Right lobe of liver (tissue), 6 donors: ENCODE measurements at regions not wholly inside any gene's neighbourhood (a gene's known extent, or its start where the extent isn't known, plus 50 kb on each side); places are given as distances from the start of the nearest gene placed in this dataset.

Experiments used
- ATAC-seq, 4 donors: fragments of 200-7000 bp; cut with Tn5 transposase; one replicate each; pipeline ENCODE4 v1.9.1; 2020; ENCODE audit warnings: mild to moderate bottlenecking in 4 of 4, moderate library complexity in 4 of 4
- DNase-seq, 3 donors: peaks; one replicate each; pipeline ENCODE4 v3.0.0-alpha.2; 2020
- H3K27ac ChIP-seq, 3 donors: fragments of 200-600 bp; one replicate each; pipeline ENCODE4 v1.8.0; 2022
- H3K27me3 ChIP-seq, 2 donors: fragments of 200-600 bp; one replicate each; pipeline ENCODE4 v1.8.0; 2022
- H3K36me3 ChIP-seq, 4 donors: fragments of 200-600 bp; sonication (generic) in 1 of 4; one replicate each; pipeline versions ENCODE4 v1.5.1 to v1.8.0; 2017 to 2022; ENCODE audit warnings: control low read depth in 1 of 4
- H3K4me1 ChIP-seq, 4 donors: fragments of 200-600 bp; sonication (generic) in 1 of 4; one replicate each; pipeline versions ENCODE4 v1.5.1 to v1.8.0; 2017 to 2022; ENCODE audit warnings: control low read depth in 1 of 4
- H3K4me3 ChIP-seq, 3 donors: fragments of 200-600 bp; one replicate each; pipeline ENCODE4 v1.8.0; 2022
- H3K9me3 ChIP-seq, 4 donors: fragments of 200-600 bp; sonication (generic) in 1 of 4; one replicate each; pipeline versions ENCODE4 v1.5.1 to v1.8.0; 2017 to 2022; ENCODE audit warnings: control low read depth in 1 of 4
- POLR2A ChIP-seq: fragments of 450-650 bp; IDR thresholded peaks from one replicate; pipeline ENCODE4 v1.6.1; 2017; ENCODE audit warnings: antibody characterized with exemption, mild to moderate bottlenecking
- WGBS: methylation state at CpG from one replicate; pipeline ENCODE4 v1.1.6; 2018; ENCODE audit warnings: low coverage, low lambda C conversion rate; ENCODE audit not compliant: insufficient coverage; ENCODE audit errors: missing lambda C conversion rate; 5-methylcytosine and 5-hydroxymethylcytosine counted together
- intact Hi-C, 2 donors: fragments of 100-400 bp; cut with DNase I; formaldehyde crosslinking; loops; one replicate each; pipeline versions ENCODE4 v1.11.2 to v1.14.1; 2022
- TF ChIP-seq, protein P1 (sequence below), 4 donors: fragments of 200-600 bp in 3 of 4; fragments of 450-650 bp in 1 of 4; IDR thresholded peaks; one replicate each; pipeline versions ENCODE4 v1.5.1 to v1.8.0; 2016 to 2022; ENCODE audit warnings: antibody characterized with exemption in 4 of 4, mild to moderate bottlenecking in 2 of 4
- donor health status: DM: no; HTN: yes; CAD: no.
- donor health status: DM: no; HTN: no; CAD: no.
- donor health status: DM: no; HTN: no; CAD: no.
- donor health status: DM: no; HTN: yes; CAD: no.
- donor health status: DM: no; HTN: yes; CAD: no.

DNA sequence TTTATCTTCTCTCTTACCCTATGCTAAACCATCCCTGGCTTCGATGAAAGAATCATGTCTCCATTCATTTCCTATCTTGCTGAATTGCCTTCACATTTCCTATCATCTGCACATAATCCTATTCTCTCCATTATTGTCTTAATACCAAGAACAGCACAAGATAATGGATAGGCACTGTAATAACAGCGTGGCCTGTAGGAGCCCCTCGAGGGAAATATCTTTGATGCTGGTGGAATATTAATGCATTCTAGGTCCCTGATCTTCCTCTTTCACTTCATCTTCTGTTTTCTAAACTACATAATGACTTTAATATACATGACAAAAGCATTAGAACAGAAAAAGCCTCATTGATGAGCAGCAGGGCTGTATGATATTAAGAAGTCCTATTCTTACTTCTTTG lies 720.6 kb downstream of the RWDD3 start:
- ATAC-seq (no peak), DNase-seq (no peak)
- 77% methylated on average over 3 of the region's 3 CpGs for WGBS
- no peak for TF ChIP-seq POLR2A
- TF ChIP-seq, protein P1, sequence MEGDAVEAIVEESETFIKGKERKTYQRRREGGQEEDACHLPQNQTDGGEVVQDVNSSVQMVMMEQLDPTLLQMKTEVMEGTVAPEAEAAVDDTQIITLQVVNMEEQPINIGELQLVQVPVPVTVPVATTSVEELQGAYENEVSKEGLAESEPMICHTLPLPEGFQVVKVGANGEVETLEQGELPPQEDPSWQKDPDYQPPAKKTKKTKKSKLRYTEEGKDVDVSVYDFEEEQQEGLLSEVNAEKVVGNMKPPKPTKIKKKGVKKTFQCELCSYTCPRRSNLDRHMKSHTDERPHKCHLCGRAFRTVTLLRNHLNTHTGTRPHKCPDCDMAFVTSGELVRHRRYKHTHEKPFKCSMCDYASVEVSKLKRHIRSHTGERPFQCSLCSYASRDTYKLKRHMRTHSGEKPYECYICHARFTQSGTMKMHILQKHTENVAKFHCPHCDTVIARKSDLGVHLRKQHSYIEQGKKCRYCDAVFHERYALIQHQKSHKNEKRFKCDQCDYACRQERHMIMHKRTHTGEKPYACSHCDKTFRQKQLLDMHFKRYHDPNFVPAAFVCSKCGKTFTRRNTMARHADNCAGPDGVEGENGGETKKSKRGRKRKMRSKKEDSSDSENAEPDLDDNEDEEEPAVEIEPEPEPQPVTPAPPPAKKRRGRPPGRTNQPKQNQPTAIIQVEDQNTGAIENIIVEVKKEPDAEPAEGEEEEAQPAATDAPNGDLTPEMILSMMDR (IDR thresholded peaks at IDR 0.05): no peak
- no peak overlapping the region for H3K27ac ChIP-seq
- no peaks in the 10 kb centered on the region for H3K9me3 ChIP-seq
- peaks cover 0 to 3% (median 0%) of the 10 kb centered on the region in 4 donors for H3K4me1 ChIP-seq
- no peaks in the 10 kb centered on the region for H3K27me3 ChIP-seq
- intact Hi-C loops: no loop called here
- H3K36me3 ChIP-seq: no peaks in the 10 kb centered on the region
- H3K4me3 ChIP-seq: no peak overlapping the region

DNA sequence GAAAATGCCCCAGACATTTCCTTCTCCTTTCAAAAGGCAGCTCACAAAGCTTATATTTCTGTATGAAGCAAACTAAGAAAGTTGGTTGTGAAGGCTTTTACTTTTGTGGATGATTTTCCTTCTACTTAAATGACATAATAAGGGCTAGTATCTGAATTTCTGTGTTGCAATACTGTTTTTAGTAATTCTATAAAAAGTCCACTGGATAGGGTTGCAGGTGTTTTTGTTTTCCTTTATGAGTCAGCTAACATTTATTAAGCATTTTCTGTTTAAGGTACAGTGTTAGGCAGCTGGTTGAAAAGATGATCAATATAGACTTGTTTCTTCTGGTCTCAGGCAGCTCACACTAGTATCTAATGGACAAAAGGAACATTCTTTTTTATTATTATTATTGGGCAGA lies 722.2 kb downstream of the RWDD3 start:
- DNase-seq: no peak
- H3K27me3 ChIP-seq: no peaks in the 10 kb centered on the region
- no peaks in the 10 kb centered on the region for H3K9me3 ChIP-seq
- intact Hi-C loops: no loop called here
- no peak for ATAC-seq
- TF ChIP-seq POLR2A: no peak
- TF ChIP-seq, protein P1 (IDR thresholded peaks at IDR 0.05): no peak
- no peak overlapping the region for H3K4me3 ChIP-seq
- peaks cover 0 to 3% (median 0%) of the 10 kb centered on the region in 4 donors for H3K4me1 ChIP-seq
- no peaks in the 10 kb centered on the region for H3K36me3 ChIP-seq
- no peak overlapping the region for H3K27ac ChIP-seq

DNA sequence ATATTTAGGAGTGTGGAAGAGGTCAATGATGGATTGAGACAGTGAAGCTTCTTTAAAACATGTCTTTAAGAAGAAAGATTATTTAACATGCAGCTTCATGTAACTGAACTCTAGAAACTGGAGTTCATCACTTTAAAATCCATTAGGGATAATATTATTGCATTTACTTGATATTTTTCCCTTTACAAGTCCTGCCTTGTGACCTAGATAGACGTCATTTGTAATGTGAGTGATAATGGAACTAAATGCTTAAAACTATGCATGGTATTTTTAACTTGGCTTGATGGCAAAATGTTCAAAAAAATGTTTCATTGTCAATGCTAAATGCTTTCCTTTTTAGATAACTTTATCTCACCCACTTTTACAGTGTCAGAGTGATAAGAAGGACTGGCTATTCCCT lies 723.7 kb downstream of the RWDD3 start:
- Histone ChIP-seq H3K27ac (no peak overlapping the region), H3K4me3 (no peak overlapping the region), H3K4me1 (peaks cover 0 to 3% (median 0%) of the 10 kb centered on the region in 4 donors), H3K36me3 (no peaks in the 10 kb centered on the region), H3K9me3 (no peaks in the 10 kb centered on the region), H3K27me3 (no peaks in the 10 kb centered on the region)
- intact Hi-C loops: no loop called here
- ATAC-seq (no peak), DNase-seq (no peak)
- TF ChIP-seq POLR2A: no peak
- TF ChIP-seq, protein P1 (IDR thresholded peaks at IDR 0.05): no peak
- 30% methylated on average over 1 of the region's 1 CpG for WGBS

DNA sequence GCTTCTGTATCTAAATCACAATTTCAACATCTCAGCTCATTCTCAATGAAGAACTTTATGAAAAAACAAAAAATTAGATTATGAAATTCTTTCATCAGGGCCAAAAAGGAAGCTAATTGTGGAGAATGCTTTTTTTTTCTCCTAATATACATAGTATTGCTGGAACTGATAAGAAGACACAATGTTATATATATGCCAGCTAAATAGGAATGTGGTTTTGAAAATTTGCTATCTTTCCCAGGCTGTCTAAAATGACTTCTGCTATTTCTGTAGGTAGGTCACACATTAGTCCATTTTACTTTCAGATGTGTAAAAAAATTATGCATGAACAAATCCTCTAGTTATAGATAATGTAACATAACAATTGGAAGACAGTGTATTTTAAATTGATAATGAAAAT lies 732.9 kb downstream of the RWDD3 start:
- ATAC-seq (no peak), DNase-seq (no peak)
- Histone ChIP-seq H3K27ac (no peak overlapping the region), H3K36me3 (no peaks in the 10 kb centered on the region), H3K9me3 (no peaks in the 10 kb centered on the region), H3K4me1 (no peaks in the 10 kb centered on the region), H3K27me3 (no peaks in the 10 kb centered on the region), H3K4me3 (no peak overlapping the region)
- intact Hi-C loops: no loop called here
- TF ChIP-seq POLR2A: no peak
- TF ChIP-seq, protein P1 (IDR thresholded peaks at IDR 0.05): no peak

DNA sequence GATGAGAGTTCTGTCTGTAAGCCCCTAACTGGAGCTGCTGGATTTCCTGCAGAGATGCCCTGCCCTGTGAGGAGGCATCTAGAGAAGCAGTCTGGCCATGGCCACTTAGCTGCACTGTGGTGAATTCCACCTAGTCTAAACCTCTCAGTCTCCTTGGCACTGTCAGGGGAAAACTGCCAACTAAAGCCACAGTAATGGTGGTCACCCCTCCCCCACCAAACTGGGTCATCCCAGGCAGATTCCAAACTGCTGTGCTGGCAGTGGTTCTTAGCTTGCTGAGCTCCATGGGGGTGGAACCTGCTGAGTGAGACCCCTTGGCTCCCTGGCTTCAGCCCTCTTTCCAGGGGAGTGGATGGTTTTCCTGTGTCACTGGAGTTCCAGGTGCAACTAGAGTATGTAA lies 740.6 kb downstream of the RWDD3 start:
- DNase-seq (no peak), ATAC-seq (no peak)
- no peaks in the 10 kb centered on the region for H3K4me1 ChIP-seq
- no peak overlapping the region for H3K27ac ChIP-seq
- H3K27me3 ChIP-seq: no peaks in the 10 kb centered on the region
- TF ChIP-seq, protein P1 (IDR thresholded peaks at IDR 0.05): no peak
- TF ChIP-seq POLR2A: no peak
- intact Hi-C loops: no loop called here
- no peaks in the 10 kb centered on the region for H3K9me3 ChIP-seq
- H3K4me3 ChIP-seq: no peak overlapping the region
- H3K36me3 ChIP-seq: no peaks in the 10 kb centered on the region
